Mucosa of gallbladder (tissue), 1 donor: ENCODE measurements at regions not wholly inside any gene's neighbourhood (a gene's known extent, or its start where the extent isn't known, plus 50 kb on each side); places are given as distances from the start of the nearest gene placed in this dataset.
"Not testable (repeated sequence)": the region's sequence is repeated elsewhere in the genome, so short reads cannot be mapped to it uniquely, and the experiment has no call there.

Experiments used
- DNase-seq: peaks from one replicate; pipeline ENCODE4 v3.0.0-alpha.2; 2020; ENCODE audit warnings: low spot score
- donor health status: DM: no; HTN: no; CAD: no.

DNA sequence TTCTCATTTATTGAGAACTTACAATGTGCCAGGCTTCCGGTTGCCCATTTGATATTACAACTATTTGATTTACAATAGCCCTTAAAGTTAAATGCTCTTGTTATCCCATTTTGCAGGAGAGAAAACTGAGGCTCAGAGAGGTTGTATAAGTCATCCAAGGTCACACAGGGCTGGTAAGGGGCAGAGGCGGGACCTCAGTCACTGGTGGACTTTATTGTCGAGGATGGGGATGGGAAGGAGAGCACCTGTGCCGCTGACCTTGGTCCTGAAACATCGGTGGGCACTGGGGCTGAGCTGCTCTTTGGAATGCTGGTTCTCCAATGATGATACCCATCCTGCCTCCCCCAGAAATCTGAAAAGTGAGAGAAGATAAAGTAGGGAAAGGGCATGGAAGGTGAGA is 265.4 kb downstream of the MIAT start:
- DNase-seq = no peak

DNA sequence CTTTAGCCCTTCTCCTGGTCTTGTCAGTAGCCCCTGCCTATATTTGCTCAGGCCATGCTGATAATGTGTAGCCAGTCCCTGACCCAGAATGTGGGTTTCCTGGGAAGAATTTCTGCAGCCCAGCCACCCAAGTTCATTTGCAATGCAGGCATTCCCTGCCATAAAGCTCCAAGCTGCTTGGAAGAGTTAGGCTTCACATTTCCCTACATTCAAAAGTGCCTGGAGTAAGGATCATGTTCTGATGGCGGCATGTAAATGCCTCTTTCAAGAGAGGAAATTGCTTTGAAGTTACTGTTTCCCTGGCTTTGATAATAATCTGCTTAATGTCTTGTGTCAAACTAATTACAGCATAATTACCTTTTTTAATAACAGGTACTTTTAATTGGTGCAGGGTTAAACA is 266.1 kb downstream of the MIAT start:
- no peak for DNase-seq

DNA sequence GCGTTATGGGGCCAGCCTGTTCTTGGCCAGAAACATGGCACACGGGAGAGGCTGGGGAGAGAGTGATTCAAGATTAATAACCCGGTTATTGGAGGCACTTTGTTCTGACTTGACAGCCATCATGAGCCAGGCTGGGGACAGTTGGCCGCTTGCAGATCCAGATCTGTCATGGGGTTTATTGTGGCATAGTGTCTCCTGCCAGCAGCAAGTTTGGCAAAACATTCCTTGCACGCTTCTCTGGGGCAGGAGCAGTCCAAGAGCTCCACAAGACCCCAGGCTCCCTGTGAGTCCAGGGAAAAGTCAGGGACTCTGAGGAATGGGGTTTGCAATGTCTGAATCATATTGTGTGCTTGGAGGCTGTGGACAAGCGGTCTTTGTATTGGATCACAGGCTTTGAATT is 270.4 kb downstream of the MIAT start:
- no peak for DNase-seq

DNA sequence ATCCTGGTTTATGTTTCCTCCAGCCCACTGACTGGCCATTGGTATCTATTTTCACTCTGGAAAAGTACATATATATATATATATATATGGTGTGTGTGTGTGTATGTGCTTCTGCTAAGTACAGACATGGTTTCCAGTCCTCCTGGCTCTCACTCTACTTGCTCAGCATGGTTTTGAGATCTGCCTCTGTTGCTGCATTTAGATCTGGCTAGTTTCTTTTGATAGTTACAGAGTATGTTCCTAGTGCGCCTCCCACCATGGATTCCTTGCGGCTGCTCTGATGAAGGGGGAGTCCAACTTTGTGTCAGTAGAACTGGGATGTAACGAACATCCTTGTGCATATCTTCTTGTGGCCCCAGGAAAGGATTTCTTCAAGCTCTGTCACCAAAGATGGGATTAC is 274.1 kb downstream of the MIAT start:
- DNase-seq = no peak

DNA sequence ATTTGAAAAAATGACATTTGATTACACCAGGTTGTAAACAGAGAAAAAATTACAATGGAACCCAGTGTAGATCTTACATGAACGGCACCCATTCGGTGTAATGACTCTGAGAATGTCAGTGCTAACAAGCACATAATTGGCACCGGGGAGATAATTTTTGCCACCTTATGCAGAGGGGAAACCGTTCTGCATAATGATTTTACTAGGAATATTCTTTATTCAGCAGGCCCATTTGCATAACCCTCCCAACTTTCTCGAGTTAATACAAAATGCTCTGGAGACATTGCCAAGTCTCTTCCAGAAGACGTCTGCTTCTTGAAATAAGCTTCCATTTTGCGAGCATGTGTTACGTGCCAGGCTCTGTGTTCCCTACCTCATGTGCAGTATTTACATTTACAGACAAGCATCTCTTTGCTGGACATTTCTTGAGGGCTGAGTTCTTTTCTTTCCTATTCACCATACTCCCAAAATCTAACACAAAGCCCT is 275.8 kb downstream of the MIAT start:
- no peak for DNase-seq

DNA sequence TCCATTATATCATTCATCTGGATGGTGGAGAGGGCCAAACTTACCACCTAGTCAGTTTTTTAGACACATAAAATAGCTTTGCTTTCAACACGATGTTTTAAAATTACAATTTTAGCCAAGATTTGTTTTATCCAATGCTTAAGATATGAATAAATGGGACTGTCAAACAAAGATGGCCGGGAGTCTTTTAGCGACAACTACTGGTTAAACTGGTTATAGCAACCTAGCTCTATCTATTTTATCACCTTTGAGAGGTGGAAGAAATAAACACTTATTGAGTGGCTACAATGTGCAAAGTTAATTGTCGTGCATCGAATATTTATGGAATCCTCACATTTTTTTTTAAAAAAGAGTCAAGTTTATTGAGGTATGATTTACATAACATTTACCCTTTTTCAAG is 279.8 kb downstream of the MIAT start:
- no peak for DNase-seq

DNA sequence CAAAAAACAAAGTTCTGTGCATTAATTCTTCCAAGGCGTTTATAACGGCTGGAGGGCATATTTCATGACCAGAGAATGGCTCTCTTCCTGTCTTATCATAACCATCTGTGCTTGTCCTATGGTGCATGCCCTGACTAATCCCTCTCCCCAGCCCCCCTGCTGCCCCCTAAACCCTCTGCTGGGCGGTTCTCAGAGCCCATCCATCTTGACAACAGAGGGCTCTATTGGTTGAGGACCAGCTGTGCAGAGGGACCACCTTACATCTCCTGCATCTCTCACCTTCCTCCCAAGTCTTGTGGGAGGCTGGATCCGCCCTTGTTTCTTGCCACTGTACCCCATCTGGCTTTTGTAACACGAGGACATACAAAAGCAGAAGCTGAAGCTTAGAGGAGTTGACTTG is 282.1 kb downstream of the MIAT start:
- no peak for DNase-seq

DNA sequence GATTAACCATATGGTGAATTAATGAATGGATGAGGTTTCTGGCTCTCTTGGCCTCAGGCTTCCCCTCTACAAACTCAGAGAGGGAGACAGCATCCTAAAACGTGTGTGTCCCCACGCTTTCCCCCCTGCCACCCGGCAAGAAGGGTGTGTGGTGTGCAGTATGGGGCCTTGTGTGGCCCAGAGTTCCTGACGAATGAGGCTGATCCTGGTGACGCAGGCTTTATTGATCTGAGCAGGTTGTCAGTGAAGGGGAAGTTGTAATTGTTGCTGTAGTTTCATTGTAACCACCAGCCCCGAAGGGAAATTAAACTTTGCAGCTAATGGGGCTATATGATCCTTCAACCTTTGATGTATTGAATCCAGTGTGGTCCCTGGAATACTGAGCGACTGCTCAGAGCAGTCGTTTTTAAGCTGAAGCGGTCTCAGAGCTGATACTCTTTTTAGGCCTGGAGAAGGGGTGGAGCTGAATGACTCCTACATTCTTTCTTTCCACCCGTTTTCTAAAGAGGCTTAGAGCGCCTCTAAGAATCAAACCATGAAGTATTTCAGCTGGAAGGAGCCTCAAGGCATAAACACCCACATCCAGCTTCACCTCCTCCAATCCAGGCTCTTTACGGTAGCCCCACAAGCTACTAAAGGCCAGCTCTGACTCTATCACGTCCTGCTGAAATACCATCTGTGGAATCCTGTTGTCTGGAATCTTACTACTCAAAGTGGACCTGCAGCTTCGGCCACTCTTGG is 284.7 kb downstream of the MIAT start:
- no peak for DNase-seq

DNA sequence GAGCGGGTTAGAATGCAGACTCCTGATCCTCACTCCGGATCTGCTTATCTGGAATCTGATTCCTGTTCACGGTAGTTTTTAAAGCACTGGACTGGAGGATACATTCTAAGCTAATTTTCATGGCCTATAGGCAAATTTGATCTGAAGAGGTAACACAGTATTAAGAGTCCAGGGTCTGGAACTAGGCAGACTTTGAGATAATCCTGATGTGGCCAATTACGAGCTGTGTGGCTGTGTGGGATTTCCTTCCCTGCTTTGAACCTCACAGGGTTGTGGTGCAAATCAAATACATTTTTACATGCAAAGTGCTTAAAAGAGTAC is 285.2 kb downstream of the MIAT start:
- no peak for DNase-seq

DNA sequence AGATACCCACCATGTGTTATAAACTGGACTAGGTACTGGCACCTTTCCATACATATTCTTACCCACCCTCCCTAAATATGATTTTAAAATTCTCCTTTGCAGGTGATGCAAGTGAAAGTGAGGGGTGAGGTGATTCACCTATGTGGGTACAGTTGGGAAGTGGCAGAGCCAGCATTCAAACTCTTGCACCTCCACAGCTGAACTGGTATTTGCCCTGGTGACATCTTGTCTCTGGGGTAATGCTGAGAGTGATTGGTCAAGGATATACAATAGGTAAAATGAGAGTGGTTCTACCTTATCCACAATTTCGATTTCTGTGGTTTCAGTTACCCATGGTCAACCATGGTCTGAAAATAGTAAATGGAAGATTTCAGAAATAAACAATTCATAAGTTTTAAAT is 288.2 kb downstream of the MIAT start:
- DNase-seq = no peak

DNA sequence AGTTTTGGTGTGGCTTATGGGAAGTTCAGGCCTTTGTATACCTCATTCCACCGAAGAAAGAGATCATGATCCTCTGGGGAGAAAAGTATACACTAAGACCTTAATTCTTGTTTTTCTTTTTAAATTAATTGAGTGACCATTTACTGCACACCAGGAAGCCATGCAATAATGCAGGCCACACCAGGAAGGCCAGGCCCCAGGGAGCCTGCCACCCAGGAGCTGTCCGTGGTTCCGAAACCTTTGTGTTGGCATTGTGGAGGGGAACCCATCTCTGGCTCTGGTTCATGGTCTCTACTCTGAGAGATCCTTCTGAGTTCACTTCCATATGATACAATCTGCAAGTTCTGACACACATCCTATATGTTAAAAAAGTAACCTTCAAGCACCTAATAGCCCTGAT is 291.8 kb downstream of the MIAT start:
- no peak for DNase-seq

DNA sequence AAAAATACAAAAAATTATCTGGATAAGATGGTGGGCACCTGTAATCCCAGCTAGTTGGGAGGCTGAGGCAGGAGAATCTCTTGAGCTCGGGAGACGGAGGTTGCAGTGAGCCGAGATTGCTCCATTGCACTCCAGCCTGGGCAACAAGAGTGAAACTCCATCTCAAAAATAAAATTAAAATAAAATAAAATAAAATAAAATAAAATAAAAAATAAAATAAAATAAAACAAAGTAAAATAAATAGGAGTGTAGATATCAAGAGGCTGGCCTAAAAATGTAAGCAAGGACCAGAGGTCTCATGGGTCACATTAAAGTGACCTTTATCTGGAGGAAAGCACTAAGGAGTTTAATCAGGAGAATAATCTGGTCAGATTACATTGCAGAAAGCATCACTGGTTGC is 293.8 kb downstream of the MIAT start:
- DNase-seq = not testable (repeated sequence)

DNA sequence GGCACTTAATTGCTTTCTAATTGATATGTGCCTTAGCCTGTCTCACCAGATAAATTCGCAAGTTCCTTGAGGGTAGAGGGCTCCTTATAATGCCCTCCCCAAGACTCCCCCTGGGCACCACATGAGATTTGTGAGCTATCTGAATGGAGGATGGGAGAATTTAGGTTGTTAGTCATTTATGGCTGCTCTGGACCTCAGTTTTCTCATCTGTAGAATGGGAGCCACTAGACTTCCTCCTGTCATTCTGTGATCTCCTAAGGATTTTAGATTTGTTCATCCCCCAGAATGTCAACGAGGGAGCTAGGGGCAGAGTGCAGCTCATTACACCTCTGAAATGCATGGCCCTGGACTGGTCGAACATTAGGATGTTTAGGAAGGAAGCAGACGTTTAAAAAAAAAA is 294.6 kb downstream of the MIAT start:
- no peak for DNase-seq

DNA sequence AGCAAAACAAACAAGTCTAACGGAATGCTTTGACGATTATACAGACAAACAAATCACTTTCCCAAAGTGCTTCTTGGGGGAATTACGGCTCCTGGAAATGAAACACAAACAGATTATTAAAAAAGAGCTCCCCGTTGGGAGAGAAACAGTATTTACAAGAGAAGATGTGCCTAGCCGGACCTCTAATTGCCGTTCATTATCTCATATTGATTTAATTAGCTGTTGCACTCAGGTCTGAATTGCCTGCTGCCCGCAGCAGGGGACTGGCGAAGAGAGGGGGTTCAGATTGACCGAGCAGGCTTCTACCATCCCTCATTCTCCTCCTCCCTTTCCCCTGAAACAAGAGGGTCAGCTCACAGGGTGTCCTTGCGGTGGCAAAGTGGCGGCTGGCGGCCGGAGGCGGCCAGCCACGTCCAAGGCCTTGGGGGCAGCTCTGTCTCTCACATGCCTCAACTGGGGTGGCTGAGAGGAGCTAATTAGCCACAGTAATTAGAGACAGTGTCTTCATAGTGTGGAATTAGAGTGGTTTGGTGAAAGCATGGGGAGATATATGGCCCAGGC is 295.1 kb downstream of the MIAT start:
- DNase-seq = no peak

DNA sequence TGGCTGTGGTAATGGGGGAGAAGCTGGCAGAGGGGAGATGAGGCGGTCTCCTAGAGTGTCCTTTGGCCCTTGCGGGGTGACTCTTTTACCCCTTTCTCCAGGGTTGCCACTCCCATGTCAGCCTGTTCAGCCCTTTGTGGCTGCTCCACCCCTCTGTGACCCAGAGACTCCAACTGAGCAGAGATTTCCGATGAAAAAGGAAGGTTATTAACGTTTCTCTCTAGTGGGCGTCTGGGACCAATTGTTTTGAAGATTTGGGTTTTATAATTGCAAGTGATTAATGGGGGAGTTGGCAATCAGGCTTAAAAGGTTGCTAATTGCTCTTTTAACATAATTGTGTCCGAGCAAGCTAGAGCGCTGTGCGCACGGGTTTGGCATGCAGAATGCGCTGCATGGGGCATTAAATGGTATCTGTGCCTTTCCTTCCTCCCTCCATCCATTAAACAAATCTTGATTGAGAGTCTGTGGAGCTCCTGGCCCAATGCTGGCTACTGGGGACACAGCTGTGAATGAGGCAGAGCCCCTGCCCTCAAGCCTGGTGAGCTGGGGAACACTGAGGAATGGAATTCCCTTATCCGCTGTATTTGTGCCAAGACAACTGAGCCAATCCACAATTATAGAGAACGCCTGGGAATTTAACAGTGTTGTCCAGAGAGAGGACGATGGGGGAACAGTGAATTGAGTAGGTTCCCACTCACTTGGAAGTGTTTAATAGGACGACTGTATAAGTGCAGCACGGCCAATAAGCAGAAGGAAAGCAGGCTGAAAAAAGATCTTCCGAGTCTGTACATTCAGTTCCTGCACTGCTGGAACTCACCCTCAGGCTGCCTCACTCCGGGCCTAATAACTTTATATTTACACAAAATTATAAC is 295.9 kb downstream of the MIAT start:
- DNase-seq = no peak

DNA sequence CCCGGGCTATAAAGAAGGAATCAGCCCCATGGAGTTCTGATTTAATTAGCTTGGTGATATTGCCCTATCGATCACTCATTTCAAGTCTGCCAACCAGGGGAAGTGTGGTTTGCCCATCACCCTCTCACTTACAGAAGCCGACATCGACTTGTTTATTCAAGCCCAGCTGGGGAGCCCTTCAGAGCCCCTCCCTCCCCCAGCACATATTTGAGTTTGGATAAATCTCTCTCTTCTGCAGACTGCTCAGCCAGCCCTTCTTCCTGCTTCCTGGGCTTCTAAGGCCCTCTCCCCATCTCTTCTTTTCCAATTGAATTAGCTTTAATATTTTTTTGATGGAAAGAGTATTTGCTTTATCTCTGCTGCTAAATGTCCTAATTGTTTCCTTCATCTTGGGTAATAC is 299.0 kb downstream of the MIAT start:
- DNase-seq = peak; percentile 40

DNA sequence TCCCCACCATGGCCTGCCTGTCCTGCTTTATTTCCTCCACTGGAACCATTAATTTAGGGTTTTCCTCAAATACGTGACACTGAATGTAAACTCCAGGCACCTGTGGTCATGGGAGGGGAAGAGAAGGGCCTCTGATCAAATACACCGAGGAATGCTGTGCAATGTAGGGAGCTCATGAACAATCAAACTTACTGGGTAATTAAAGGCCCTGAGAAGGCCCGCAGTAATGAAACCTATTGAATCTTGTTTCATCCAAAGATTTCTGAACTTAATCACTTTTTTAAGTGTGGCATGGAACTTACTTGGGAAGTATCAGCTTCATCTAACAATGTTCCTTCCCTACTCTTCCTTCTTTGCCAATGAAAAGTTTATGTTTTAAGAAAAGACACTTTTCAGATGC is 299.8 kb downstream of the MIAT start:
- DNase-seq = no peak

DNA sequence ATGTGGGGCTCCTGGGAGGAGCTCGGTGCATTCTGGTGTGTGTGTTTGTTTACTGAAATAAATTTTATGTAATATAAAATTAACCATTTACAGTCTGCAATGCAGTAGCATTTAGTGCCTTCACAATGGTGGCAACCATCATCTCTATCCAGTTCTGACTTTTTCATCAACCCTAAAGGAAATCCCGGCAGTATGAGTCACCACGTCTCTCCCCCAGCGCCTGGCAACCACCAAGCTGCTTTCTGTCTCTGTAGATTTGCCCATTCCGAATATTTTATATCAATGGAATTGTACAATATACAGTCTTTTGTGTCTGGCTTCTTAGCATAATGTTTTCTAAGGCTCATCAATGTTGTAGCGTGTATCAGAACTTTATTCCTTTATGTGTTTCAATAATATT is 300.5 kb downstream of the MIAT start:
- DNase-seq = no peak

DNA sequence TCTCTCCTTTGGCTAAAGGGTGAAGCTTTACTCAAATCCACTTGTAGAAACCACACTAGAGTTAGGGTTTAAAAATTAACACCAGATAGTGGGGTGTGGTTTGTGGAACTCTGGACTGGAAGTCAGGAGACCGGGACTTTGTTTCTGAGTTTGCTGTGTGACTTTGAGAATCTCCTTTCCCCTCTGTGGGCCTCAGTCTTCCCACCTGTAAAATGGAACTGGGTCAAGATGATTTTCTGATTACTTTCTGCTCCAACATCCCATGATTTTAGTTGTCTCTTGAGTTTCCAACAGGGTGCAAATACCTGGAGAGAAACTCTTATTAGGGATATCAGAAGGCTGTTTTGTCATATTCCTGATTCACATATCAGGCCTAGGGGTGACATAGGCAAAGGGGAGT is 301.0 kb downstream of the MIAT start:
- no peak for DNase-seq

DNA sequence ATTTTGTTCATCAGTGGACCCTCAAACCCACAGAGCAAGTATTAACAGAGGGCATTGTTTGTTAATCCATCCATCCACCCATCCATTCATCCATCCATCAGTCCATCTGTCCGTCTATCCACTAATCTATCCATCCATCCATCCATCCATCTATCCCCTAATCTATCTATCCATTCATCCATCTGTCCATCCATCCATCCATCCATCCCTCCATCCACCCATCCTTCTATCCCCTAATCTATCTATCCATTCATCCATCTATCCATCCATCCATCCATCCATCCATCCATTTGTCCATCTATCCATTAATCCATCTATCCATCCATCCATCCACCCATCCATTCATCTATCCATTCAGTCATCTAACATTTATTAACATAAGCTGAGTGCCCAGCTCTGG is 307.3 kb downstream of the MIAT start:
- DNase-seq = no peak

DNA sequence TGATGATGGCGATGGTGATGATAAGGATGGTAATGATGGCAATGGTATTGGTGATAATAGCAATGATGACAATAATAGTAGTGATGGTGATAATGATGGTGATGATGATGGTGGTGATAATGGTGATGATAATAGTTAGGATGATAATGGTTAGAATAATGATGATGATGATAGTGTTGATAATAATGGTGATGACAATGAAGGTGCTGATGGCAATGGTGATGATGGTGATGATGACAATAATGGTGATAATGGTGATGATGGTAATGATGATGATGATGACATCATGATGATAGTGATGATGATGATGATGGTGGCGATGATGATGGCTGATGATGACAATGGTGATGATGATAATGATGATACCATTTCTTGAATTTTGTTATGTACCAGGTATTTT is 309.9 kb downstream of the MIAT start:
- DNase-seq = no peak

DNA sequence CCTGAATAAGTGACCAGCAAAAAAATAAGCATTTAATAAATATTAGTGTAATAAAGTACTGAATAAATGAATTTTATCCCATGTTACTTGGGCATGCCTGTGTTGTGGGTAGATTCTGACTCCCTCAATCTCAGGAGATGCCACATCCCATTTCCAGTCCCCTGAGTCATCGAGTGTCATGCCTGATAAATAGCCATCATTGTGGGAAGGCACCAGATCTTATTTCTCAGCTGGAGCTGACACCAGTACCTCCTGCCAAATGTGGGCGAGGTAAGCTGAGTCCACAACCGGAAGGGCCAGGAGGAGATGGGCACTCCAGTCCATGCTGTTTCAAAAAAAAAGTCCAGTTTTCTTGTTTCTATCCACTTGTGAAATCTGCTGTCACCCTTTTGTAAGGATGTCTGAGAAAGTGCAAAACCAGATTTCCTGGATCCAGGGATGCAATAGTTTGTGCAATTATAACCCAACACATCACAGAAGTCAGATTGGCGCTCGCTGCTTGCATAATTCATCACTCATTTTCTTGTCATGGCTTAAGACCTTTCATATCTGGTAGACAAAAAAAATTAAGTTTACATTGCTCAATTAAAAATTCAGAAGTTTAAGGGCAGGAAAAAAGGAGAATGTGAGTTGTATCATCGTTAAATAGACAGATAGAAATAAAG is 311.6 kb downstream of the MIAT start:
- no peak for DNase-seq
